Spleen (tissue), 7 donors: ENCODE measurements at regions not wholly inside any gene's neighbourhood (a gene's known extent, or its start where the extent isn't known, plus 50 kb on each side); places are given as distances from the start of the nearest gene placed in this dataset.

ENCODE experiments used
- CTCF ChIP-seq, 11 experiments: fragments of 200-600 bp in 7 of 11; fragments of 450-650 bp in 4 of 11; sonication (generic) in 4 of 11; IDR thresholded peaks in 8 of 11; conservative IDR thresholded peaks in 3 of 11; 1 replicate in 7 of 11; 2 replicates in 4 of 11; pipeline versions ENCODE4 v1.4.0 to v1.8.0; 2016 to 2021; ENCODE audit warnings: antibody characterized with exemption in 11 of 11, inconsistent platforms in 4 of 11, mild to moderate bottlenecking in 1 of 11
- POLR2A ChIP-seq, 3 donors: fragments of 450-650 bp; IDR thresholded peaks; one replicate each; pipeline ENCODE4 v1.5.1; 2017; ENCODE audit warnings: antibody characterized with exemption in 3 of 3, mild to moderate bottlenecking in 1 of 3
- POLR2AphosphoS5 ChIP-seq, 3 donors: sonication (generic); formaldehyde crosslinking; IDR thresholded peaks; one replicate each; pipeline ENCODE4 v1.5.1; 2017; ENCODE audit warnings: antibody characterized with exemption in 3 of 3
- donor health status: DM: no; HTN: no; CAD: no; lungs with moderate emphysema.
- donor health status: DM: no; HTN: no; CAD: no.
- donor health status: DM: no; HTN: no; CAD: no.

GRCh38 chr9:99336531-99336930 is 114.4 kb downstream of the SEC61B start:
- TF ChIP-seq CTCF (IDR thresholded peaks at IDR 0.05 in 8 of 11, conservative IDR thresholded peaks at IDR 0.05 in 3 of 11) (no peak), POLR2A (IDR thresholded peaks at IDR 0.05) (no peak), POLR2AphosphoS5 (IDR thresholded peaks at IDR 0.05) (no peak)
